GM12873 (cell line): ENCODE measurements at regions not wholly inside any gene's neighbourhood (a gene's known extent, or its start where the extent isn't known, plus 50 kb on each side); places are given as distances from the start of the nearest gene placed in this dataset.

Experiments used
- TF ChIP-seq, protein P1 (sequence below): IDR thresholded peaks from 2 replicates; pipeline ENCODE4 v1.5.1; 2012; ENCODE audit warnings: low read depth, mild to moderate bottlenecking, moderate library complexity, low read length, control low read depth; ENCODE audit not compliant: insufficient read depth; ENCODE audit errors: missing control alignments

DNA sequence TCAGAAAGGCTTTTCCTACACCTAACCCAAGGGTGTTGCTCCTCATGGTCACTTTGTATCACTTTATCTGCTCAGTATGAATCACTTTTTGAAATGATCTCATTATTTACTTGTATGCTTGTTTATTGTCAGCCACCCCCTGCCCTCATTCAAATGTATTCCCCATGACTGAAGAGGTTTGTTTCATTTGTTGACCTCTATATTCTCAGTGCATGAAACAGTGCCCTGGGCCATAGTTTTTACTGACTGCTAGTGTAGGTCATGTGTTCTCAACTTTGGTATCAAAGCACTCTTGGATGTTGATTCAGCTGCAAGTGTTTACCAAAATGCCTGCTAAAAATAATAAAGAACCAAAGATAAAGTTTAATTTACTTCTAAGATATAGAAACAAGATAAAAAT is 381.7 kb upstream of the ARPP21 start:
- TF ChIP-seq, protein P1, sequence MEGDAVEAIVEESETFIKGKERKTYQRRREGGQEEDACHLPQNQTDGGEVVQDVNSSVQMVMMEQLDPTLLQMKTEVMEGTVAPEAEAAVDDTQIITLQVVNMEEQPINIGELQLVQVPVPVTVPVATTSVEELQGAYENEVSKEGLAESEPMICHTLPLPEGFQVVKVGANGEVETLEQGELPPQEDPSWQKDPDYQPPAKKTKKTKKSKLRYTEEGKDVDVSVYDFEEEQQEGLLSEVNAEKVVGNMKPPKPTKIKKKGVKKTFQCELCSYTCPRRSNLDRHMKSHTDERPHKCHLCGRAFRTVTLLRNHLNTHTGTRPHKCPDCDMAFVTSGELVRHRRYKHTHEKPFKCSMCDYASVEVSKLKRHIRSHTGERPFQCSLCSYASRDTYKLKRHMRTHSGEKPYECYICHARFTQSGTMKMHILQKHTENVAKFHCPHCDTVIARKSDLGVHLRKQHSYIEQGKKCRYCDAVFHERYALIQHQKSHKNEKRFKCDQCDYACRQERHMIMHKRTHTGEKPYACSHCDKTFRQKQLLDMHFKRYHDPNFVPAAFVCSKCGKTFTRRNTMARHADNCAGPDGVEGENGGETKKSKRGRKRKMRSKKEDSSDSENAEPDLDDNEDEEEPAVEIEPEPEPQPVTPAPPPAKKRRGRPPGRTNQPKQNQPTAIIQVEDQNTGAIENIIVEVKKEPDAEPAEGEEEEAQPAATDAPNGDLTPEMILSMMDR: no peak

DNA sequence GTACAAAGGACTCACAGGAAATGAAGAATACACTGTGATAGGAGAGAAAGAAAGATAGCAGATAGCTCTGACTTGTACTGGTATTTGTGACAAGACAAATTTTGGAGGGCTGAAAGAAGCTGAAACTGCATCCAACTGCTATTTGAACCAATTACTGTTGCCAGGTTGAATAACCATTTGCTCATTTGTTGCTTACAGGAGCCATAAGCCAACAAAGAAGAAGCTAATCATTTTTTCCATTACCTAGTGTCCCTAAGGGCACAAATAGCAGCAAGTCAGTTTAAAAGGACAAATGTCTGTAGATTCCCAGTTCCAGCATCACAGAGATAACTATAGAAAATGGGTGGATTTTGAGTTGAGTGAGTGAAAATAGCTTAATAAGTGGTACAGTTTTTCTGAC is 376.9 kb upstream of the ARPP21 start:
- TF ChIP-seq, protein P1: no peak

DNA sequence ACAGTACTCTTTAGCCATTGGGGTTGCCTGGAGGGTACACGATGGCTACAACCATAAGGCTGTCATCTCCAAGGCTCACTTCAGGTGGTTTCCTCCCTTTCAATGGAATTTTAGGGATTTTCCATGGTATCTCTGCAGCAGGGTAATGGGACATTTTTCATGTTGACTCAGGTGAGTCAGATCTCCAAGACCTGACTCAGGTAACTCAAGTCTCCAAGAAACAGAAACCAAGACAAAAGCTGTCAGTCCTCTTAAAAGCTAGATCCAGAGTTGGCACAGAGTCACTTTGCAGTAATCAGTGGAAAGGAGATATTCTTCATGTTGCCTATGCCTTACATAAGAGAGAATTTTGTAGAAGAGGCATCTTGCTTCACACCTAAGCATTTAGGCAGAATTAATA is 375.8 kb upstream of the ARPP21 start:
- TF ChIP-seq, protein P1: no peak

DNA sequence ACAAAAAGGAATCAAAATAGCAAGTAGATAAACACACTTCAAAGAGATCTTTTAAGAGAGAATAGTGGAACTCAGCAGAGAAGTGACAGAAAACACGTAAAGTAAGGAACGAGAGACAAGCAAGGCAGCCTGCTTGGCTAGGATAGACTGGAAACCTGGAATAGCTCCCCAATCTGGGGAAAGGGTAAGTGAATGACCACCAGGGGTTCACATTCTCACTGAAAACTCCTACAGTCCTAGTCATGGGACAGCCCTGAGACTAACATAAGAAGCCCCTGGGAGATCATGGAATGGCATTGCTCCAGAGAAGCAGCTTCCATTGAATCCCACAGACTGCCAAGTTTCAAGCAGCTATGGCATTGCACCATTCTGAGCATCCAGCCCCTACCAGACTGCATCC is 363.6 kb upstream of the ARPP21 start:
- TF ChIP-seq, protein P1: no peak

DNA sequence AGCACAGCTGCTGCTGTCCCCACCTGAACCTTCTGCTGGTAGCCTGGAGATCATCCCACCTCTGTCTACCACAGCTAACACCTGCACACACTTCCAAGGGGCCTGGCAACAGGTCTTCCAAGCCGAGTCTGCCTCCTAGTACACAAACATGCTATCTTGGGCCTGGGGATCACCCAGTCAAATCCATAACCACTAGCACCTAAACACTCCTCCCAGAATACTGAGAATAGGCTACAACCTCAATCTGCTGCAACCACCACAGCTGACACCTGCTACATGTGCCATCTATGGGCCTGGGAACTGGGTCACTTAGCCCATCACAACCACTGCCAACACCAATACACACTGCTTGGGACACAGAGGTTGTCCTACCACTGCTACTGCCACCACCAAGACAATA is 362.8 kb upstream of the ARPP21 start:
- TF ChIP-seq, protein P1: no peak

DNA sequence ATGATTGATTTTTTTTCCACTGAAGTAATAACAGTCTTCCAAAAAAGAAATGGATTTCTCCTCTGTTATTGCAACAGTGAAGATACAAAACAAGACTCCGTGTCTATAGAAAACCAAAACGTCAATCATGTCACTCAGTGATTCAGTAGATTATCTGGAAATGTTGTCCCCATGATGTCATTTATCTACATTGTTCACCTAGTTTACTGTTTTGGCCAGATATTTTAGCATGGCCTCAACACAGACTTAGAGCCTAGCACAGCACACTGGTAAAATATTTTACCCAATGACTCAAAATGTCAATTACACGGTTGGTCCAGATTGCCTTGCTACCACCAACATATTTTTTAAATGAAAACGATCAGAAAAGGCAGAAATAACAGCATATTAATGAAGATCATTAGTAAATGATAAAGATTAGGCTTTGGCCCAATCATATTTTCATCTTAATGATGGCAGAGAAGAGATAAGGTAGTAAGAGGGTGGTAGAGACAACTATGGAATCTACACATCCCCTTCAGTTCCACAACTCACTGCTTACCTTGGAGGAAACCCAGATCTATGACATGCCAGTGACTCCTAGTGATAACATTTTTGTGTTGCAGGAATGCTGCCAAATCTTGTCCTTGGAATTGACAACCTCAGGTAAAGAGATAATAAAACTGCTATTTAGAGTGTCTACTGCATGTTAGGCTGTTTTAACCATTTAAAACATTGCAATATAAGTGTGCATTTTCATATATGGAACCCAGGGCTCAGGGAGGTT is 347.7 kb upstream of the ARPP21 start:
- TF ChIP-seq, protein P1: no peak

DNA sequence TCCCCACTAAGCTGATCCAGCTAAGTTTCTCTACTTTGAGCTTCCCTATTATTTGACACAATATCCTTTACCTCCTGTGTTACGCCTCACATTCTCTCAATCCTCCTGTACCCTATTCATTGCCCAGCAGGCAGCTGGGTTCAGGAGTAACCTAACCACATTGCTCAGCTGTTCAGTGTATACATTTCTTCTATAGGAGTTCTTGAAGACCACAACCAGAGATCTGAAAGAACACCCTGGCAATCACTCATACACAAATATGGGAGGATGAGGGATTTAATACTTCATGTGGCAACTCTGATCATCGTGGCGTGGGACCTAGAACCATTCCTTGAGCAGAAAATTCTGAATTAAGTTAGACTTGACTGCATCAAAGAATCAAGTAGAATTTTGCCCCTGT is 346.8 kb upstream of the ARPP21 start:
- TF ChIP-seq, protein P1: no peak
